ENCODE measurements at regions not wholly inside any gene's neighbourhood (a gene's known extent, or its start where the extent isn't known, plus 50 kb on each side); places are given as distances from the start of the nearest gene placed in this dataset.
"Not testable (repeated sequence)": the region's sequence is repeated elsewhere in the genome, so short reads cannot be mapped to it uniquely, and the experiment has no call there.

DNA sequence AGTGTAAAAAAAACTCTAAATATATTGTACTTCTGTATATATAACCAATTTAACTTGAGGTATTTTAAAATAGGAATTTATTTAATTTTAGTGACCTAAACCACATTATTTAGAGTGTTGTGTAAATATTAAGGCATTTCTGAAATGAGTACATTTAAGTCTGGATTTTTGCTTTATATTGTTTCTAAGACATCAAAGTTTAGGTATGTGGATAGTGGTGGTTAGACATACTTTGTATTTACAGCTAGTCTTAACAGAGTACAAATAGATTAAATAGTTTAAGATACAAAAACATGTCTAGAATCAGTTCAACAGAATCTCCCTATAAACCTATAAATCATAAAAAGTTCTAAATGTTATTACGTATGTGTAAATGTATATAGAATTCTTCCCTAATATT, 588.5 kb downstream of the TRIML1 start:
- H3K9me3 Mint-ChIP-seq, result peaks cover 14% of the 10 kb centered on the region
- no peaks in the 10 kb centered on the region for H3K36me3 Mint-ChIP-seq
- H3K4me3 Mint-ChIP-seq, result no peak overlapping the region
- no peak for DNase-seq (ENCODE audit: low spot score in 2 of 2, unreplicated experiment in 2 of 2)
- H3K27ac Mint-ChIP-seq, result no peak overlapping the region
- TF ChIP-seq CTCF (IDR thresholded peaks at IDR 0.05; ENCODE audit: unreplicated experiment), result no peak
- peaks cover 11% of the 10 kb centered on the region for H3K4me1 Mint-ChIP-seq
- no peaks in the 10 kb centered on the region for H3K27me3 Mint-ChIP-seq (ENCODE audit: low read depth)

DNA sequence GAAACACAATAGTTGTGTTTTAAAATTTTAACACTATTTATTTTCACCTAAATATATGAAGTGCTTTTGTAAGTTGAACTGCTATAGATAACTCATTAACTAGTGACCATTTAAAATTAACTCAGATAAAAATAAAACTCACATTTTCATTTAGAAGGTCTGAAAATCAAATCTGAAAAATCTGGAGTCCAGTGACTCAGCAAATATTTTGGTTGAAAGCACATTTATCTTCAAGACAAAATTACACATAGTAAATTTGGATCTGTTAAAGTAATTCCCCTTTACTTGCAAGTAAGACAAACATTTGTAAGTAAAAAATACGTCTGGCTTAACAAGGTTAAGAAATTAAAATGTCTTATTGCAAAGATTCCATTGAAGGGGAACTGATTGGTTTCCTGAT, 589.1 kb downstream of the TRIML1 start:
- Mint-ChIP-seq H3K27me3 (ENCODE audit: low read depth) (no peaks in the 10 kb centered on the region), H3K27ac (no peak overlapping the region), H3K36me3 (no peaks in the 10 kb centered on the region), H3K4me1 (peaks cover 6% of the 10 kb centered on the region), H3K4me3 (no peak overlapping the region), H3K9me3 (peaks cover 18% of the 10 kb centered on the region)
- DNase-seq (ENCODE audit: low spot score in 2 of 2, unreplicated experiment in 2 of 2), result no peak
- TF ChIP-seq CTCF (IDR thresholded peaks at IDR 0.05; ENCODE audit: unreplicated experiment), result no peak

- DNase-seq (ENCODE audit: low spot score in 2 of 2, unreplicated experiment in 2 of 2), result no peak
- H3K9me3 Mint-ChIP-seq, result peaks cover 26% of the 10 kb centered on the region
- H3K4me1 Mint-ChIP-seq, result no peaks in the 10 kb centered on the region
- H3K4me3 Mint-ChIP-seq, result no peak overlapping the region
- H3K36me3 Mint-ChIP-seq, result no peaks in the 10 kb centered on the region
- no peak for TF ChIP-seq CTCF (IDR thresholded peaks at IDR 0.05; ENCODE audit: unreplicated experiment)
- no peaks in the 10 kb centered on the region for H3K27me3 Mint-ChIP-seq (ENCODE audit: low read depth)
- no peak overlapping the region for H3K27ac Mint-ChIP-seq
Measured at GRCh38 chr4:188732131-188732530, 592.9 kb downstream of the TRIML1 start.

- H3K36me3 Mint-ChIP-seq, result no peaks in the 10 kb centered on the region
- H3K4me1 Mint-ChIP-seq, result no peaks in the 10 kb centered on the region
- peaks cover 16% of the 10 kb centered on the region for H3K9me3 Mint-ChIP-seq
- no peak overlapping the region for H3K27ac Mint-ChIP-seq
- no peaks in the 10 kb centered on the region for H3K27me3 Mint-ChIP-seq (ENCODE audit: low read depth)
- no peak for TF ChIP-seq CTCF (IDR thresholded peaks at IDR 0.05; ENCODE audit: unreplicated experiment)
- H3K4me3 Mint-ChIP-seq, result no peak overlapping the region
- no peak for DNase-seq (ENCODE audit: low spot score in 2 of 2, unreplicated experiment in 2 of 2)
Measured at GRCh38 chr4:188735082-188735481, 595.8 kb downstream of the TRIML1 start.

DNA sequence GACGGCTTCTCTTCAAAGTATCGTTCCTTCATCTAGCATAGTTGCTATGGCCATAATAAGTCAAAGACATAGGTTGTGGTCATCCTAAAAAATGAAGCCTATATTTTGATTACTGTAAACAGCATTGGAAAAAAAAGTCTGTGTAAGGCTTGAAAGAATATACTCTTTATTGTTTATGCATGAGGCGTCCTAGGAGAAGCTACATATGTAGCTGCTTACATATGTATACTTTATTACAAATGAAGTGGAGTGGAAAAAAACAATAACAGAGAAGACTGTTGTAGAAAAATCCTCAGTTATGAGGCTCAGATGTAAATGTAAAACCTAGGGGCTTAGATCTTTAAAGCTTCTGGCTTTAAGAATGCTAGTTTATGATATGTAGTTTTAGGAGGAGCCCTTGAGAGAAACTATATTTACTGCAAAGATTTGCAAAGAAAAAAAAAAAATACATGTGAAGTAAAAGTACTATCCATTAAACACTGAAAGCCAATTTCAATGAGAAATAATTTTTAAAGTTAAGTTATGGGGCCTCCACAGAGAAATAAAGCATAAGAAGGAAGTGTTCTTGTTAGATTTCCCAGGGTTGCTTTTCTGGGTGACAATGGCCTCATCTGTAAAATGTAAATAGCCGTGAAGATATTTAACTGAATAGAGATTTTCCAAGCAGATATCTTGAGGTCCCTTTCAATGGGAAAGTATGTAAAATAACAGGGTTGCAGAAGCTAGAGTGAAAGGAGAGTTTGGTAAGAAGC, 598.2 kb downstream of the TRIML1 start:
- no peak for DNase-seq (ENCODE audit: low spot score in 2 of 2, unreplicated experiment in 2 of 2)
- no peaks in the 10 kb centered on the region for H3K36me3 Mint-ChIP-seq
- no peak for TF ChIP-seq CTCF (IDR thresholded peaks at IDR 0.05; ENCODE audit: unreplicated experiment)
- H3K27me3 Mint-ChIP-seq (ENCODE audit: low read depth), result no peaks in the 10 kb centered on the region
- H3K4me3 Mint-ChIP-seq, result no peak overlapping the region
- H3K9me3 Mint-ChIP-seq, result peaks cover 11% of the 10 kb centered on the region
- H3K4me1 Mint-ChIP-seq, result no peaks in the 10 kb centered on the region
- no peak overlapping the region for H3K27ac Mint-ChIP-seq

DNA sequence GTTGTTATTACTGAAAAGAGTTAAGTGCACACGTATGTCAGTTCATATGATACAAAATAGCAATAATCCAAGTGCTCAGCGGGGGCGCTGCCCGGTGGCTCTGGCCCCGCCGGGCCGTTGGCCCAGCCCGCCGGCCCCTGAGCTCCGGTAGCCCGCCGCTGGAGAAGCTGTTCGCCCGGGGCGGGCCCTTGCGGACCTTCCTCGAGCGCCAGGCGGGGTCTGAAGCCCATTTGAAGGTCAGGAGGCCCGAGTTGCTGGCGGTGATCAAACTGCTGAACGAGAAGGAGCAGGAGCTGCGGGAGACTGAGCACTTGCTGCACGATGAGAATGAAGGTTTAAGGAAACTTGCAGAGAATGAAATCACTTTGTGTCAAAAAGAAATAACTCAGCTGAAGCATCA, 599.0 kb downstream of the TRIML1 start:
- H3K4me3 Mint-ChIP-seq; H3K36me3 Mint-ChIP-seq; H3K9me3 Mint-ChIP-seq; H3K27me3 Mint-ChIP-seq (ENCODE audit: low read depth); DNase-seq (ENCODE audit: low spot score in 2 of 2, unreplicated experiment in 2 of 2); H3K27ac Mint-ChIP-seq; H3K4me1 Mint-ChIP-seq: not testable (repeated sequence)

DNA sequence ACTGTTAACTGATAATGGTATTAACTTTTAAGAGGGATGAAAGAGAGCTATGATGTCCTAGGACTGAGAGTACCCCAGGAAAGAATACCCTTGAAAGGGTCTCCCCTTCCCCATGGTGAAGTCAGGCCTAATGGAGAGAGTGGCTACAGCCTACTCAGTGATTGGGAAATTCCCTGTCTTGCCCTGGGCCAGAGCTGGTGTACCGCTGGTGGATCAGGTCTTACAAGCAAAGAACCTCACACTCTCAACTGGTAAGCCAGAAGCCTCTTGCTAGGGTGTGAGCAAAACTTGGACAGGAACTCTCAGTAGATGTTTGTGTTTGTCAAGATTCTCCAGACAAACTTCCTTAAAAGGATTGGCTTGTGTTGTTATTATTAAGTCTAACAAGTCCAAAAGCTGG, 600.9 kb downstream of the TRIML1 start:
- H3K27ac Mint-ChIP-seq; H3K4me1 Mint-ChIP-seq; H3K36me3 Mint-ChIP-seq; H3K27me3 Mint-ChIP-seq (ENCODE audit: low read depth); H3K9me3 Mint-ChIP-seq; H3K4me3 Mint-ChIP-seq; DNase-seq (ENCODE audit: low spot score in 2 of 2, unreplicated experiment in 2 of 2): not testable (repeated sequence)

DNA sequence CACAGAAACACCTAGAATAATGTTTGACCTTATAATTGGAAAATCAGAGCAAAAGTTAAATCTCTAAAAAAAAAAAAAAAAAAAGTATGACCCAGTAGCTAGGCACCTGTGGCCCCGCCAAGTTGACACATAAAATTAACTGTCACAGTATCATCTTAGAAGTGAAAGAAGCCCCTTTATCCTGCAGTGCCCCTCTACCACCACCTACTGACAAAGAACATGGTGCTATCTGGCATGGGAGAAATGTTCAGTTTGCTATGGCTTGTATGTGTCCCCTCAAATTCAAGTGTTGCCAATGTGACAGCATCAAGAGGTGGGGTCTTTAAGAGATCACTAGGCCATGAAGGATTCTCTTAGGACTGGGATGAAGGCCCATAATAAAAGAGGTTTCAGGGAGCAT, 601.5 kb downstream of the TRIML1 start:
- not testable (repeated sequence) for H3K9me3 Mint-ChIP-seq; H3K36me3 Mint-ChIP-seq; DNase-seq (ENCODE audit: low spot score in 2 of 2, unreplicated experiment in 2 of 2); H3K4me3 Mint-ChIP-seq; H3K27me3 Mint-ChIP-seq (ENCODE audit: low read depth); H3K27ac Mint-ChIP-seq; H3K4me1 Mint-ChIP-seq
